ENCODE measurements at regions not wholly inside any gene's neighbourhood (a gene's known extent, or its start where the extent isn't known, plus 50 kb on each side); places are given as distances from the start of the nearest gene placed in this dataset.
"Not testable (repeated sequence)": the region's sequence is repeated elsewhere in the genome, so short reads cannot be mapped to it uniquely, and the experiment has no call there.

GRCh38 chr7:96770758-96771157 lies 61.1 kb upstream of the SEM1 start:
- DNase-seq (ENCODE audit: low read depth), result no peak

DNA sequence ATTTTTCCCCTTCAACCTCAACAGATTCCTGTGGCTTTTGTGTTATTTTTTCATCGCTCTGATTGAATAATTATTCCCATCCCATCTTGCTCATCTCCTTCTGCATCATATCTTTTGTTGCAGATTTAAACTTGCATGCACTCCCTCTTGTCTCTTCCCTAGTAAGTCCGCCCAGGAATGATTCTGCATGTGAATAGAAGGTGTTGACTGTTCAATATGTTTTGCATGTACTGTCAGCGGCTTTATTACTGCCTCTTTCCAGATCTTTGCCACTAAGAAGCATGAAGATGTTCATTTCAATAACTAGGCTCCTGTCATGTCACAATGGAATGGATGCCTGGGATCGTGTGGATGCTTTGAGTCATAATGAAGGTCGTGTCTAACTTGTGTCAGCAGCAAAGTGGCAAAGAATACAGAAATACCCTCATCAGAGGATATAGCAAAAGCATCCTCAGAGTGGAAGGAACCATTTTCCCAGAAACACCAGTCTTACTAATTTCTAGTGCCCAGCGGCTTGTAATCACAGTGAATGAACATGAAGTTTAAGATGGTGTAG lies 62.6 kb upstream of the SEM1 start:
- DNase-seq (ENCODE audit: low read depth), result no peak

- no peak for DNase-seq (ENCODE audit: low read depth)
Observed at GRCh38 chr7:96773483-96773882, 63.8 kb upstream of the SEM1 start.

GRCh38 chr7:96774358-96774757 lies 64.7 kb upstream of the SEM1 start:
- no peak for DNase-seq (ENCODE audit: low read depth)

DNA sequence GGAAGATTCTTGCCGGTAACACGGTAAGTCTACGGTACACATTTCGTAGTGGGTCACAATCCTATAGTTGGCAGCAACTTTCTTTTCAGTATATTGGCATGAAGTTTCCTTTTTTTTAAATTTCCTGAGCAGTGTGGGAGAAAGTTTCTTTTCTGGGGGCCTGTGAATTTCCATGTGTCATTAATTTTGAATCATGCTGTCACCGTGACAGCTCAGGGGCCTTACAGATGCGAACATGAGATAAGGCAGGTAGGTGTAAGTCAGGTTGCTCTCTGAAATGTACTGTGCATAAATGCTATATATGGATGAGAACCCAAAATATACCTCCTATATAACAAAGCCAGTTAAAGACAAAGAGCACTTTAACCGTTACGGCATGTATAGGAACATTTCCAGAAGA lies 65.4 kb upstream of the SEM1 start:
- no peak for DNase-seq (ENCODE audit: low read depth)

GRCh38 chr7:96778263-96778662 lies 68.6 kb upstream of the SEM1 start:
- DNase-seq (ENCODE audit: low read depth), result no peak

DNA sequence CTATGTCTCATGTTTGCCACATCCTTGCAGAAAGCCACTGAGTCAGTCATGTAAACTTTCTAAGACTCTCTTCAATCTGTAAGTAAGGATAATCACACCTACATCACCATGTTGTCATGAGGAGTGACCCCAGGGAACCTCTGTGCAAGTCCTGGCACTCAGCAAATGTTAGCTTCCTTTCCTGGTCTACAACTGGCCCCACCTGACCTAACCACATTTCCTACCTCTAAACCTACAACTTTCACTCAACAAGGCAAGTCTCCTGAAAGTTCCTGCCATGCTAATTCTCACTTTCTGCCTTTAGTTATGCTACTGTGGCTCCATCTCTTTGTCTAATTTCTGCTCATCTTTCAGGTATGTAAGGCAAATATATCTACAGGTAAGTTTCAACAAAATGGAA lies 72.3 kb upstream of the SEM1 start:
- no peak for DNase-seq (ENCODE audit: low read depth)

DNA sequence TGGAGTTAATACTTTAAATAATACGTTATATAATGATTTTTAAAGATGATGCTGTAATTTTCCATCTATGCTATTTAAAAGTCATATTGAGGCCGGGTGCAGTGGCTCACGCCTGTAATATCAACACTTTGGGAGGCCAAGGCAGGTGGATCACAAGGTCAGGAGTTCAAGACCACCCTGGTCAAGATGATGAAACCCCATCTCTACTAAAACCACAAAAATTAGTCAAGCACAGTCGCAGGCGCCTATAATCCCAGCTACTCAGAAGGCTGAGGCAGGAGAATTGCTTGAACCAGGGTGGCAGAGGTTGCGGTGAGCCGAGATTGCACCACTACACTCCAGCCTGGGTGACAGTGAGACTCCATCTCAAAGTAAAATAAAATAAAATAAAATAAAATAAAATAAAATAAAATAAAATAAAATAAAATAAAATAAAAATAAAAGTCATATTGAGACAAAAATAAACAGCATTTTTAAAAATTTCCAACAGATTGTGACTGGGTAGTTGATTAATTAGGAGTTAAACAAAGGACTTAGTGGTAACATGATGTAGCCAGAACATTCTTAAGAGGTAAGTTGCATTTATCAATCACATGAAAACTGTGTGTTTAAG lies 73.1 kb upstream of the SEM1 start:
- DNase-seq (ENCODE audit: low read depth), result not testable (repeated sequence)

DNA sequence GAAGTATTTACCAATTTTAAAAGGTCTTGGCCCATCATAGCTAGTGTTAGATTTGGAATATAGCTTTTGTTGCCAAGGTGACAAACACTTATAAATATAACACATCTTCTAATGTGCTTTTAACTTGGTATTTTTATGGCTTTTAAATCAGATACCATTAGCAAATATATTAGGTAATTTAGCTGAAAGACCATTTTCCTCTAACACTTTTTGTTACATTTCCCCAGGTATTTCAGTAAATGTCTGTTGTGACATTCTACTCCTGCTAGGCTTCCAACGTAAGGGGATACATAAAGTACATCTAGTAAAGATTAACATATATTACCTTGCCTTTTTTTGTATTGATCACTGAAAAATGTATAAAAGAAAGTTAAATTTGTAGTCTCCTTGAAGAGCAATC lies 75.0 kb upstream of the SEM1 start:
- DNase-seq (ENCODE audit: low read depth), result no peak

- no peak for DNase-seq (ENCODE audit: low read depth)
Observed at GRCh38 chr7:96786261-96786997, 76.8 kb upstream of the SEM1 start.

DNA sequence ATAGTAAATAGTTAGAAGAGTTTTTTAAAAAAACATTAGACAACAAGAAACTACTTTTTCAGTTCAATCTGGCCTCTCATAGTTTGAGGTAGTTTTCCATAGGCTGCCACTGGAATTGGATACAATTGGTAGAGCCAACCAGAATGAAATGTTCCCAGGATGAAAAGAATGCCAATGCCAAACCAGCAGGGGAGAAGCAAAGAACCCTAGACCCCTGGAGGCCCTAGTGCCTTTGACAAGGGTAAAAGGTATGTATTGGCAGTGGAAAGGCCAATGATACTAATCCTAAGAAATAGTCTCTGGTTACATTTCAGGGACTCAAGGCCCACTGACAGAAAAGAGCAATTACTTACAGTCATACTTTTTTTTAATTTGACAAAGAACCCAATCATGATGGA lies 77.4 kb upstream of the SEM1 start:
- DNase-seq (ENCODE audit: low read depth), result no peak

DNA sequence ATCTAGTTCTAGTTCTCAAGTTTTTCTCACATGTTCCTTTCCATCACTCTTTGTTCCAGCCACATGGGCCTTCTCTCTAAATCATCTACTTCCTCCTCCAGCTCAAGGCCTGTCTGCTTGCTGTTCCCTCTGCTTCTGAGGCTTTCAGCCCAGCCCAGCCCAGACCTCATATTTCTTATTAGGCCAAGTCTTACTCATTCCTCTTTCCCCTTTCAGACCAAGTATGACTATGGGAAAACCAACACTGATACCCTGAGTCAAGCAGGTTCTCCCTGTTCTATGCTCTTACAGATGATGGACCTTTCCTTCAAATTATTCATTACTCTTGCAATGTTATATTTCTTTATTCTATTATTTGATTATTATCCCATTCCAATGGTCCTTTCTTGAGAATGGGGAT lies 80.3 kb upstream of the SEM1 start:
- no peak for DNase-seq (ENCODE audit: low read depth)

- no peak for DNase-seq (ENCODE audit: low read depth)
Observed at GRCh38 chr7:96792115-96792514, 82.5 kb upstream of the SEM1 start.

GRCh38 chr7:96794063-96794462 lies 84.4 kb upstream of the SEM1 start:
- DNase-seq (ENCODE audit: low read depth), result no peak

GRCh38 chr7:96800122-96800521 lies 90.5 kb upstream of the SEM1 start:
- no peak for DNase-seq (ENCODE audit: low read depth)

GRCh38 chr7:96800824-96801223 lies 91.2 kb upstream of the SEM1 start:
- no peak for DNase-seq (ENCODE audit: low read depth)

DNA sequence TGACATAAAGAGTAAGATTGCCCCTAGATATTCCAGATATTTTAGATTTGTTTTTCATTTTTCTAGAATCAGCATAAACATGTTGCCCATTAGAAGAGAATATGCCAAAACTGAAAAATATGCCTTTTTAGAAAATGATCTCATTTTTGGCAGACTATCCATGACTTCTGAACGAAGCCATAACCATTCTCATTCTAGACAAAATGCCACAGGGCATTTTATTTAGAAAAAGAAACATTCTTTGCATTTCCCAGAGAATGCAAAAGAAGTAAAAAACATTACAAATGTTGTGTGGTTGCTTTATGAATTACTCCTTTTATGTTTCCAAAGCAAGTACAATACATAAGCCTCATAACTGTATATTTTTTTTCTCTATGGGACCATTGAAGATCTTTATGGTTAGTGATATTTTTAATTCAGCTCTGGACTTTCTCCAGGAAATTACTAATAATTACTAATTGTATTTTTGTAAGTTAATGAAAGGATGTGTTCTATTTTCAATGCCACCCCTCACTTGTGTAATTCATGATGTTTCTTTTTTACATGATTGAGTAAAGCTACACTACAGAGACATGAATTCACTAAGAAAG lies 109.6 kb upstream of the SEM1 start:
- no peak for DNase-seq (ENCODE audit: low read depth)

DNA sequence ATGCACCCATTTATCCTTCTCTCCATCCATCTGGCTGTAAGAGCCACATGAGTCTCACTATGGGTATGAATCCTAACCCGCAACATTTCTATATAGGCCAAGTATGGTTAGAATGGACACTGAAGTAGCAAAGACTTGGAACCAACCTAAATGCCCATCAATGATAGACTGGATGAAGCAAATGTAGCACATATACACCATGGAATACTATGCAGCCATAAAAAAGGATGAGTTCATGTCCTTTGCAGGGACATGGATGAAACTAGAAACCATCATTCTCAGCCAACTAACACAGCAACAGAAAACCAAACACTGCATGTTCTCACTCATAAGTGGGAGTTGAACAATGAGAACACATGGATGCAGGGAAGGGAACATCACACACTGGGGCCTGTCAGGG lies 111.5 kb upstream of the SEM1 start:
- not testable (repeated sequence) for DNase-seq (ENCODE audit: low read depth)

DNA sequence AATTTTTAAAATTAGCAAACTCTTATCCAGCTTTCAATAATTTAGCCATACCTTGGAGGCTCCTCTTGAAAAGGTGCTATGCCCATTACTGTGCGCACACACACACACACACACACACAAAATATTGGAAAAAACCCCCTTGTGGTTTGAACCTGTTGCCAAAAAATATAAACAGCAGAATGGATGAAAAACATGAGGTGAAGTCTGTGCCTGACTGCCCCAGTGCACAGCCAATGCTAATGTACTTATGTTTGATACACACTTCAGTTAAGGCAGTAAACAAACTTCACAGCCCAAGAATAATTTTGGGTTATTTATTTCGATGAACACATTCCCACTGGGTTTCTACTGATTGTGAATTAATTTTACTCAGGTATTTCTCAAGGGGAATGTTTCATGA lies 113.2 kb upstream of the SEM1 start:
- no peak for DNase-seq (ENCODE audit: low read depth)

DNA sequence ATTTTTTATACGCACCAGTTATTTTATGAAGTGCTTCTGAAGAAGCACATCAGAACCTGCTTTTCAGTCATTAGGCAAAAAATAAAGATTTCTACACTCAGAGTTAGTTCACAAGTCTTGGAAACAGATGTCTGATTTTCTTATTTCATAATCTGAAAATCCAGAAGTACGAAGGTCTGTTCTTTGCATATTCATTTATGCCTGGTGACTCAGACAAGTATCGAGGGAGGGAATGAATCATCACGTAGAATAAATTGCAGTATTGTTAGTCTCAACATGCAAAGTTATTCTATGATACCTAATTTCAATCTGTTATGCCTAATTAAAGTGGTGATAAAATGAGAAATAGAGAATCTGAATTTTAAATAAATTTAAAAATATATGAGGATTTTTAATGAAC lies 113.6 kb upstream of the SEM1 start:
- peak; percentile 45 for DNase-seq (ENCODE audit: low read depth)

DNA sequence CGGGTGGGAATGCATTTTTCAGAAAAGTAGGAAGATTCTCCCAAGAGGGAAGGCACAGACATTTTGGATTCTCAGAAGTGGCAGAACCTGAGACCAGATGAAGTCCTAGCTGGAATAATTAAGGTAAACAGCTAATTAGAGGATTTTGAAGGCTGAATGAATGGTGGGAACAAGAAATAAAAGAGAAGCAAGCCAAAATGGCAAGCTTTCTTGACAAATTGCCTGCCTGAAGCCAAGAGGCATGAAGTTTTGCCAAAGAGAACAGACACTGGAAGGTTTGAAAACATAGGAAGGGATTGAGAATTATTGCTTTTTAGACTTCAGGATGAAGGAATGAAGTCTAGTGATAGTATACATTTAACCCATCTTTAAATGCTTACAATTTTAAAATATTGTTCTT lies 115.0 kb upstream of the SEM1 start:
- no peak for DNase-seq (ENCODE audit: low read depth)

GRCh38 chr7:96825285-96825684 lies 115.6 kb upstream of the SEM1 start:
- no peak for DNase-seq (ENCODE audit: low read depth)

GRCh38 chr7:96826089-96826488 lies 116.4 kb upstream of the SEM1 start:
- DNase-seq (ENCODE audit: low read depth), result peak; percentile 8
